ENCODE measurements at regions not wholly inside any gene's neighbourhood (a gene's known extent, or its start where the extent isn't known, plus 50 kb on each side); places are given as distances from the start of the nearest gene placed in this dataset.

DNA sequence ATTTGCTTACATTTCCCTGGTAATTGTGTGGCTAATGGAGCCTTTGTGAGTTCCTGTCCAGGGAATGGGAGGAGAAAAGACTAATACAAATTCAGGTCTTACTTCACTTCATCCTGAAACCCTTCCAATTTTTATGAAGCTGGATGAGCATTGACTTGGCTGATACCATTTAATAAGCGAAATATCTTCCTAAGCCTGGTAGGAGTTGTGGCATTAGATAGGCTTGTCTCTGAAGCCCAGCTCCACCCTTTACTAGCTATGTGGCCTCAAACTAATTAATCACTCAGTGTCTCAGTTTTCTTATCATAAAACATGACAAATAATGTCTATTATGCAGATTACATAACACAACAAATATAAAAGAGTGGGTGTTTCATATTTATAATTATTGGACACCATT is 106.3 kb downstream of the FGF9 start:
- TF ChIP-seq RCOR1 (IDR thresholded peaks at IDR 0.05; ENCODE audit: borderline replicate concordance in 1 of 2, low read depth in 2 of 2, low read length in 2 of 2) (no peak), TEAD4 (IDR thresholded peaks at IDR 0.05; ENCODE audit: low read length) (no peak), TEAD4 (CRISPR knock-in tag; IDR thresholded peaks at IDR 0.05; ENCODE audit: borderline replicate concordance) (no peak), EP300 (IDR thresholded peaks at IDR 0.05; ENCODE audit: low read length) (no peak), ZNF263 (CRISPR knock-in tag; IDR thresholded peaks at IDR 0.05; ENCODE audit: borderline replicate concordance) (no peak), POLR2A (conservative IDR thresholded peaks at IDR 0.05) (no peak), ETV6 (IDR thresholded peaks at IDR 0.05; ENCODE audit: borderline replicate concordance in 1 of 2, low read depth in 2 of 2, low read length in 1 of 2) (no peak), ETV6 (CRISPR knock-in tag; IDR thresholded peaks at IDR 0.05; ENCODE audit: borderline replicate concordance) (no peak), GTF2F1 (IDR thresholded peaks at IDR 0.05; ENCODE audit: low read depth, low read length) (no peak), ZBTB7A (IDR thresholded peaks at IDR 0.05; ENCODE audit: borderline replicate concordance, control insufficient read depth, low read depth, low read length) (no peak), PHTF2 (CRISPR knock-in tag; IDR thresholded peaks at IDR 0.05) (no peak)
- TF ChIP-seq, protein P1, sequence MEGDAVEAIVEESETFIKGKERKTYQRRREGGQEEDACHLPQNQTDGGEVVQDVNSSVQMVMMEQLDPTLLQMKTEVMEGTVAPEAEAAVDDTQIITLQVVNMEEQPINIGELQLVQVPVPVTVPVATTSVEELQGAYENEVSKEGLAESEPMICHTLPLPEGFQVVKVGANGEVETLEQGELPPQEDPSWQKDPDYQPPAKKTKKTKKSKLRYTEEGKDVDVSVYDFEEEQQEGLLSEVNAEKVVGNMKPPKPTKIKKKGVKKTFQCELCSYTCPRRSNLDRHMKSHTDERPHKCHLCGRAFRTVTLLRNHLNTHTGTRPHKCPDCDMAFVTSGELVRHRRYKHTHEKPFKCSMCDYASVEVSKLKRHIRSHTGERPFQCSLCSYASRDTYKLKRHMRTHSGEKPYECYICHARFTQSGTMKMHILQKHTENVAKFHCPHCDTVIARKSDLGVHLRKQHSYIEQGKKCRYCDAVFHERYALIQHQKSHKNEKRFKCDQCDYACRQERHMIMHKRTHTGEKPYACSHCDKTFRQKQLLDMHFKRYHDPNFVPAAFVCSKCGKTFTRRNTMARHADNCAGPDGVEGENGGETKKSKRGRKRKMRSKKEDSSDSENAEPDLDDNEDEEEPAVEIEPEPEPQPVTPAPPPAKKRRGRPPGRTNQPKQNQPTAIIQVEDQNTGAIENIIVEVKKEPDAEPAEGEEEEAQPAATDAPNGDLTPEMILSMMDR (IDR thresholded peaks at IDR 0.05 in 2 of 3, conservative IDR thresholded peaks at IDR 0.05 in 1 of 3; ENCODE audit: insufficient read depth in 2 of 3, low read depth in 1 of 3, low read length in 3 of 3), result no peak
- TF ChIP-seq, protein P2, sequence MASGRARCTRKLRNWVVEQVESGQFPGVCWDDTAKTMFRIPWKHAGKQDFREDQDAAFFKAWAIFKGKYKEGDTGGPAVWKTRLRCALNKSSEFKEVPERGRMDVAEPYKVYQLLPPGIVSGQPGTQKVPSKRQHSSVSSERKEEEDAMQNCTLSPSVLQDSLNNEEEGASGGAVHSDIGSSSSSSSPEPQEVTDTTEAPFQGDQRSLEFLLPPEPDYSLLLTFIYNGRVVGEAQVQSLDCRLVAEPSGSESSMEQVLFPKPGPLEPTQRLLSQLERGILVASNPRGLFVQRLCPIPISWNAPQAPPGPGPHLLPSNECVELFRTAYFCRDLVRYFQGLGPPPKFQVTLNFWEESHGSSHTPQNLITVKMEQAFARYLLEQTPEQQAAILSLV (tag; IDR thresholded peaks at IDR 0.05), result no peak
